ENCODE measurements at regions not wholly inside any gene's neighbourhood (a gene's known extent, or its start where the extent isn't known, plus 50 kb on each side); places are given as distances from the start of the nearest gene placed in this dataset.

GRCh38 chr12:107306141-107306659 lies 212.9 kb upstream of the CRY1 start:
- no peak for TF ChIP-seq BACH2 (CRISPR knock-in tag; IDR thresholded peaks at IDR 0.05; ENCODE audit: borderline replicate concordance)
- TF ChIP-seq PATZ1 (CRISPR knock-in tag; IDR thresholded peaks at IDR 0.05; ENCODE audit: borderline replicate concordance): no peak
- no peak for TF ChIP-seq TSHZ2 (CRISPR knock-in tag; IDR thresholded peaks at IDR 0.05)
- no peak for TF ChIP-seq ARNTL (CRISPR knock-in tag; IDR thresholded peaks at IDR 0.05; ENCODE audit: borderline replicate concordance, low read depth)
- no peak for TF ChIP-seq ZNF8 (CRISPR knock-in tag; IDR thresholded peaks at IDR 0.05)
- TF ChIP-seq ZNF565 (CRISPR knock-in tag; conservative IDR thresholded peaks at IDR 0.05; ENCODE audit: low read depth): no peak
- no peak for TF ChIP-seq CSDC2 (CRISPR knock-in tag; IDR thresholded peaks at IDR 0.05)
- no peak for TF ChIP-seq TOX (CRISPR knock-in tag; IDR thresholded peaks at IDR 0.05; ENCODE audit: borderline replicate concordance)
- TF ChIP-seq CSRNP3 (CRISPR knock-in tag; IDR thresholded peaks at IDR 0.05): no peak
- no peak for TF ChIP-seq ESRRG (CRISPR knock-in tag; IDR thresholded peaks at IDR 0.05)
- no peak for TF ChIP-seq ZFP3 (CRISPR knock-in tag; IDR thresholded peaks at IDR 0.05)
- no peak for TF ChIP-seq ZC3H10 (CRISPR knock-in tag; IDR thresholded peaks at IDR 0.05)
- TF ChIP-seq RARB (CRISPR knock-in tag; IDR thresholded peaks at IDR 0.05): no peak
- TF ChIP-seq CREB5 (CRISPR knock-in tag; IDR thresholded peaks at IDR 0.05; ENCODE audit: low read depth): no peak
- TF ChIP-seq PPARA (CRISPR knock-in tag; IDR thresholded peaks at IDR 0.05; ENCODE audit: borderline replicate concordance): no peak
- no peak for TF ChIP-seq TCF4 (CRISPR knock-in tag; IDR thresholded peaks at IDR 0.05; ENCODE audit: borderline replicate concordance)
- ATAC-seq: no peak

- no peak for ATAC-seq
- TF ChIP-seq BACH2 (CRISPR knock-in tag; IDR thresholded peaks at IDR 0.05; ENCODE audit: borderline replicate concordance): no peak
- no peak for TF ChIP-seq TOX (CRISPR knock-in tag; IDR thresholded peaks at IDR 0.05; ENCODE audit: borderline replicate concordance)
- TF ChIP-seq GLIS3 (CRISPR knock-in tag; IDR thresholded peaks at IDR 0.05): no peak
- TF ChIP-seq ZC3H10 (CRISPR knock-in tag; IDR thresholded peaks at IDR 0.05): no peak
- peak; percentile 83 for TF ChIP-seq ZFP3 (CRISPR knock-in tag; IDR thresholded peaks at IDR 0.05)
These were observed 215.0 kb upstream of the CRY1 start for GRCh38 chr12:107308310-107308709.

- no peak for ATAC-seq
- TF ChIP-seq CSDC2 (CRISPR knock-in tag; IDR thresholded peaks at IDR 0.05) (no peak), ESRRG (CRISPR knock-in tag; IDR thresholded peaks at IDR 0.05) (no peak), ZNF8 (CRISPR knock-in tag; IDR thresholded peaks at IDR 0.05) (no peak), ZFP3 (CRISPR knock-in tag; IDR thresholded peaks at IDR 0.05) (no peak), CREB5 (CRISPR knock-in tag; IDR thresholded peaks at IDR 0.05; ENCODE audit: low read depth) (no peak), ISL1 (CRISPR knock-in tag; IDR thresholded peaks at IDR 0.05) (no peak), ZFP30 (CRISPR knock-in tag; IDR thresholded peaks at IDR 0.05) (no peak)
These were observed 215.7 kb upstream of the CRY1 start for GRCh38 chr12:107309020-107309419.

- no peak for ATAC-seq
- TF ChIP-seq ZNF70 (CRISPR knock-in tag; IDR thresholded peaks at IDR 0.05): no peak
- TF ChIP-seq ZFP3 (CRISPR knock-in tag; IDR thresholded peaks at IDR 0.05): no peak
- no peak for TF ChIP-seq CREB5 (CRISPR knock-in tag; IDR thresholded peaks at IDR 0.05; ENCODE audit: low read depth)
- TF ChIP-seq GLIS3 (CRISPR knock-in tag; IDR thresholded peaks at IDR 0.05): no peak
- no peak for TF ChIP-seq ZFP30 (CRISPR knock-in tag; IDR thresholded peaks at IDR 0.05)
- TF ChIP-seq PPARA (CRISPR knock-in tag; IDR thresholded peaks at IDR 0.05; ENCODE audit: borderline replicate concordance): no peak
- TF ChIP-seq CSDC2 (CRISPR knock-in tag; IDR thresholded peaks at IDR 0.05): no peak
These were observed 217.3 kb upstream of the CRY1 start for GRCh38 chr12:107310621-107311020.
